ENCODE measurements at regions not wholly inside any gene's neighbourhood (a gene's known extent, or its start where the extent isn't known, plus 50 kb on each side); places are given as distances from the start of the nearest gene placed in this dataset.
A peak's percentile ranks its signal among the peaks of the same experiment; 100 is the strongest.

GRCh38 chr13:85367887-85368286 is 431.3 kb downstream of the SLITRK6 start:
- peak; percentile 58; the same call in 1 of the 2 replicates for TF ChIP-seq POLR2AphosphoS5 (IDR thresholded peaks at IDR 0.05; ENCODE audit: borderline replicate concordance, low read depth, low read length)
- no peak for TF ChIP-seq EZH2 (IDR thresholded peaks at IDR 0.05)
- peak; percentile 60 for TF ChIP-seq FOXP2 (optimal IDR thresholded peaks at IDR 0.05; ENCODE audit: control extremely low read depth, extremely low read length, insufficient read depth)
